ENCODE measurements at regions not wholly inside any gene's neighbourhood (a gene's known extent, or its start where the extent isn't known, plus 50 kb on each side); places are given as distances from the start of the nearest gene placed in this dataset.

DNA sequence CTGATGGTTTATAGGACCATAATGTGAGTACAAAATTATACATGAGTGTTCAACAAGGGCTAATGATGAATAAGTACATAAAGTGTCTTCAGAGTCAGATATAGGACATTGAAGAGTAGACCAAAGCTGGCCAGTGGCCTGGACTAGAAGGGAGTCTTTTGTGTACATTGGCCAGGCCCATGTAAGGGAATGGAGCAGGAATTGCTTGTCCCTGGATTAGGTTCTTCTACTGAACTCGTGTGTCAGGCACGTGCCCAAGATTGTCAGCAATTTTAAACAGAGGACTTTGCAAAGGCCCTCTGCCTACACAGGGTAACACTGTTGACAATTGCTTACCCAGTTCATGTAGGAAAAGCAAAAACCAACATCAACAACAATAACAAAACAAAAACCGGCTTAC is 196.0 kb upstream of the SEL1L start:
- FAIRE-seq = no peak
- no peak for DNase-seq (ENCODE audit: insufficient read length, low spot score)
- TF ChIP-seq, protein P1, sequence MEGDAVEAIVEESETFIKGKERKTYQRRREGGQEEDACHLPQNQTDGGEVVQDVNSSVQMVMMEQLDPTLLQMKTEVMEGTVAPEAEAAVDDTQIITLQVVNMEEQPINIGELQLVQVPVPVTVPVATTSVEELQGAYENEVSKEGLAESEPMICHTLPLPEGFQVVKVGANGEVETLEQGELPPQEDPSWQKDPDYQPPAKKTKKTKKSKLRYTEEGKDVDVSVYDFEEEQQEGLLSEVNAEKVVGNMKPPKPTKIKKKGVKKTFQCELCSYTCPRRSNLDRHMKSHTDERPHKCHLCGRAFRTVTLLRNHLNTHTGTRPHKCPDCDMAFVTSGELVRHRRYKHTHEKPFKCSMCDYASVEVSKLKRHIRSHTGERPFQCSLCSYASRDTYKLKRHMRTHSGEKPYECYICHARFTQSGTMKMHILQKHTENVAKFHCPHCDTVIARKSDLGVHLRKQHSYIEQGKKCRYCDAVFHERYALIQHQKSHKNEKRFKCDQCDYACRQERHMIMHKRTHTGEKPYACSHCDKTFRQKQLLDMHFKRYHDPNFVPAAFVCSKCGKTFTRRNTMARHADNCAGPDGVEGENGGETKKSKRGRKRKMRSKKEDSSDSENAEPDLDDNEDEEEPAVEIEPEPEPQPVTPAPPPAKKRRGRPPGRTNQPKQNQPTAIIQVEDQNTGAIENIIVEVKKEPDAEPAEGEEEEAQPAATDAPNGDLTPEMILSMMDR (IDR thresholded peaks at IDR 0.05; ENCODE audit: insufficient read depth, missing control alignments) = no peak

DNA sequence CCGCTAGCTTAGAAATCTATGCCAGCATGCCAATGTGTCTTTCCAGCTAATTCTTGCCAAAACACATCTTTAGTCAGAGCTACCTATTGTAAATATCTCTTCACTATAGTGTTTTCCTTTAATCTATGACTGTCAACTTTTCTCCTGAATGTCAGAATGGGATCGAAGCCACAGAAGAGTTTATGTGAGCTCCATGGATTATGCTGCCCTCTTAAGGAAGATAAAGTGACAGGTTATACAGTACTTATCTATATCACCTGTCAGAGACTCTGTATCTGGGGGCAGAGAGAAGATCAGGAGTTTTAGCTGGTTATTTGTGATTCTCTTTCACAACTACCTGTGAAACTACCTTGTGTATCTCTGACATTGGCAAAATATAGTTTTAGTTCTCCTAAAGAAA is 204.3 kb upstream of the SEL1L start:
- TF ChIP-seq, protein P1 (IDR thresholded peaks at IDR 0.05; ENCODE audit: insufficient read depth, missing control alignments) = no peak
- DNase-seq (ENCODE audit: insufficient read length, low spot score) = no peak
- FAIRE-seq = no peak

DNA sequence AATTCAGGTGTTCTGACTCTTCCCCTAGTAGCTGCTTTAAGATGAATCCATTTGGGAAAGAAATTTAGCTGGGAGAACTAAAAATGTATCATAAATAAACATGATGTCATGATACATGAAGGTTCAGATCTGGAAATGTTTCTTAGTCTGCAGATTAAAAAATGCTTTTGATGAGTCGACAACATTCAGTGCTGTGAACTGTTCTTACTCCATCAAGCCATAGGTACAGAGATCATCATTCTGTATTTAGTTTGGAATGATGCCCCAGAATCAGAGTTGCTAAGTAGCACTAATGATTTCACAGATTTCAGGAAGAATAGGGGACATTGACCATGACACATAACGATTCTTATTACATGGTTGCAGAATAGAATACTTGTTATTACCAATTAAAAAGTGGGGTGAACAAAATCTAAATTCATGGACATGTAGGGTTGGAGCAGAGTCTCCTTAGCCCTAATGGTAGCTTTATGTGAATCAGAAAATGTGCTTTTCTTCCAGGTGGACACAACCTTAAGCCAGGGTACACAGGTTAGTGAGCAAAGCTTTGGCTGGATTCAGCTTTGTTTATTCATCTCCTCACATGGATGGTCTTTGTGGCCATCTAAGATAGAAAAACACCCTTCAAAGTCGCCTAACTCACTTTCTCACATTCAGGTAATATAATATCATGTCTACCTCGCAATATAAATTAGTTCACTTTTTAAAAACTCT is 205.4 kb upstream of the SEL1L start:
- TF ChIP-seq, protein P1 (IDR thresholded peaks at IDR 0.05; ENCODE audit: insufficient read depth, missing control alignments) = no peak
- FAIRE-seq (no peak), DNase-seq (ENCODE audit: insufficient read length, low spot score) (no peak)

DNA sequence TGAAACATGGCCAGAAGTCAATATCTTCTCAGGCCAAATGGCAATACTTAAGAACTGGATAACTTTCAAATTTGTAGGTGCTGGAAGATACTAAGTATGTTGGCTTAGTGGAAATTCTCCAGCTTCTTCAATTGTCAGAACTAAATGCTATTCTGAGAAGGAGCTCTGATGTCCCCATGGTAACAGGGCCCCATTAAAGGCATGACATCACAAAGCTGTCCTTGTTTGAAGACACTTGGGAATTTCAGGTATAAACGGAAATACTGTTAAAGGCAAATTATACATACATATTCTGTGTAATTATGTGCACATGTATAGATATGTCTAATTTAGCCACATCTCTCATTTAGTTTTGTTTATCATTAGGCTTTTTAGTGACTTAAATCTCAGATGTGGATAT is 210.0 kb upstream of the SEL1L start:
- FAIRE-seq = no peak
- TF ChIP-seq, protein P1 (IDR thresholded peaks at IDR 0.05; ENCODE audit: insufficient read depth, missing control alignments) = no peak
- DNase-seq (ENCODE audit: insufficient read length, low spot score) = no peak

DNA sequence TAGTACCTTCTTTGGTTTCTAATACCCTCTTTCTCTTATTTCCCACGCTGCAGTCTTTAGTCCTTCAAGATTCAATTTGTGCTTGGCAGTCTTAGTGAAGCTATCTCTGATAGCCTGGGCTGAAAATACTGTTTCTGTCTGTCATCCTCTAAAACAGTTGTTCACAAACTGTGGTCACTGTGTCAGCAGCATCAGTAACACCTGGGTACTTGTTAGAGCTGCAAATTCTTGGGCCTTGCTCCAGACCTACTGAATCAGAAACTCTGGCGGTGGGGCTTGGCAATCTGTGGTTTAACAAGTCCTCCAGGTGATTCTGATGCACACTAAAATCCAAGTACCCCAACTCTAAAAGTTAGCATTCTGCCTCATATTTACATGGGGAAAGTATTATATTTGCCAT is 217.5 kb upstream of the SEL1L start:
- TF ChIP-seq, protein P1 (IDR thresholded peaks at IDR 0.05; ENCODE audit: insufficient read depth, missing control alignments) = no peak
- no peak for DNase-seq (ENCODE audit: insufficient read length, low spot score)
- FAIRE-seq = no peak

DNA sequence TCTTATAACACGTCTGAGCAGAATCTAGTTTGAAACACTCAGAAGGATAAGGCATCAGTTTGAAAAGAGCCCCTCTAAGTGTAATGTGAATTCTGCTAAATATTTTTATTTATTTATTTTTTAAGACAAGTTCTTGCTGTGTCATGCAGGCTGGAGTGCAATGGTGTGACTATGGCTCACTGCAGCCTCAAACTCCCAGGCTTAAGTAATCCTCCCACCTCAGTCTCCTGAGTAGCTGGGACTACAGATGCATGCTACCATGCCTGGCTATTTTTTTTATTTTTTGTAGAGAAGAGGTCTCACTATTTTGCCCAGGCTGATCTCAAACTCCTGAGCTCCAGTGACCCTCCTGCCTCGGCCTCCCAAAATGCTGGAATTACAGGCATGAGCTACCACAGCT is 225.9 kb upstream of the SEL1L start:
- DNase-seq (ENCODE audit: insufficient read length, low spot score) = no peak
- TF ChIP-seq, protein P1 (IDR thresholded peaks at IDR 0.05; ENCODE audit: insufficient read depth, missing control alignments) = no peak
- no peak for FAIRE-seq

DNA sequence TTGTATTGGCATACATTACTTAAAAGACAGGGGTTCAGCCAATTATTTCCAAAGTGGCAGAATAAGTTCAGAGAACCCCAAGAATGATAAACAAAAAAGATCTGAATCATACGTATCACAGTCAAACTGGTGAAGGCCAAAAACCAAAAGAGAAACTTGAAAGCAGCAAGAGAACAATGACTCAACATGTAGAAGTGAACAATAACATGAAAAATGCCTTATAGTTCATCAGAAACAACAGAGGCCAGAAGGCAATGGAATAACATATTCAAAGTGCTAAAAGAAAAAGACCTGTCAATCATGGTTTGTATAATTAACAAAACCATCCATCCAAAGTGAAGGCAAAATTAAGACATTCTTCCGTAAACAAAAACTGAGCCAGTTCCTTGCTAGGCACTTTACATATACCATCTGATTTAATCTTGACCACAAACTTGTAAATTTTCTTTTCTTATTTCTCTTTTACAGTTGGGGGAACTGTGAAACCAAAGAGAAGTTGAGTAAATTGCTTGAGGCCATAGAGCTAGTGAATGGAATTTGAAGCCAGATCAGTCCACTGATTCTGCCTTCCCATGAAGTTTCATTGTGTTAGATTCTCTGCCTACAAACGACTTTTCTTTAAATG is 232.1 kb upstream of the SEL1L start:
- DNase-seq (ENCODE audit: insufficient read length, low spot score) (no peak), FAIRE-seq (no peak)
- TF ChIP-seq, protein P1 (IDR thresholded peaks at IDR 0.05; ENCODE audit: insufficient read depth, missing control alignments) = no peak
